ENCODE measurements at regions not wholly inside any gene's neighbourhood (a gene's known extent, or its start where the extent isn't known, plus 50 kb on each side); places are given as distances from the start of the nearest gene placed in this dataset.
A peak's percentile ranks its signal among the peaks of the same experiment; 100 is the strongest.
"Not testable (repeated sequence)": the region's sequence is repeated elsewhere in the genome, so short reads cannot be mapped to it uniquely, and the experiment has no call there.

- DNase-seq (ENCODE audit: low read depth in 2 of 2): no peak
Observed at GRCh38 chr2:64875368-64875767, 113.8 kb upstream of the SLC1A4 start.

DNA sequence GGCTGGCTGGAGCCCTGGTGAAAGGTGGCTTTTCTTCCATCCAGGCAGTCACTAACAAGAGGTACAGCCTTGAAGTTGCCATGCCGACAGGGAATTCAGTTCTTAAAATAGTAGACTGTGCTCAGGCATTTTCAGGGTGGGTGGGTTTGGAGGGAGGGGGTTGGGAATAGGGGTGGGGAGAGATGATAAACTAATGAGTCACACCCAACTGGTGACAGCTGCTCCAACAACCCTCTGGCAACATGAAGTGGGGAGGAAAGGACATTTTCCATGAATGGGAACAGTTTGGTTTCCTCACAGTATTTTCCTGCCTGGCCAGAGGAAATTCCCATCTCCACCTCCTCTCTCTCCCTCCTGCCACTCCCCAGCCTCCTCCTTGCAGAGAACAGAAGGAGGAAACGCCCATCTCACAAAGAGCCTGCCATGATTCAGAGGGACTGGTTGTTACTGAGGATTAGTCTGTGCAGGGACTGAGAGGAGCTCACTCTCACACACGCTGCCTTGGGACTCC lies 113.0 kb upstream of the SLC1A4 start:
- peak; percentile 71 to 85 for DNase-seq (ENCODE audit: low read depth in 2 of 2)

DNA sequence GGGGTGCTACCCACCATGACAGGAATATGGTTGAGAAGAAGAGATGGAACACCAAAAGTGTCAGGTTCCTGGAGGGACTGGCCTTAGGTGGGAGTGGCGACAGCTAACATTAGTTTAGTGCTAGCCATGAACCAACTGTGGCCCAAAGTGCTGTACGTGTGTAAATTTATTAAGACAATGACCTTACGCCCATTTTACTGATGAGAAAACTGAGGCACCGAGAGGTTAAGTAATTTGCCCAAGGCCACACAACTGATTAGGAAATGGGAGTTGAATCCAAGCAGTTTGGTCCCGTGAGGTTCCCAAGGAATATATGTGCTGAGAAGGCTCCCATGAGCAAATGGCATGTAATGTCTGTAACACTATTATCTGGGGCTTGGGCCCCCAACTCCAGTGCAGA lies 109.5 kb upstream of the SLC1A4 start:
- no peak for DNase-seq (ENCODE audit: low read depth in 2 of 2)

- no peak for DNase-seq (ENCODE audit: low read depth in 2 of 2)
Observed at GRCh38 chr2:64880193-64880951, 108.8 kb upstream of the SLC1A4 start.

- DNase-seq (ENCODE audit: low read depth in 2 of 2): no peak
Observed at GRCh38 chr2:64881037-64881492, 108.1 kb upstream of the SLC1A4 start.

DNA sequence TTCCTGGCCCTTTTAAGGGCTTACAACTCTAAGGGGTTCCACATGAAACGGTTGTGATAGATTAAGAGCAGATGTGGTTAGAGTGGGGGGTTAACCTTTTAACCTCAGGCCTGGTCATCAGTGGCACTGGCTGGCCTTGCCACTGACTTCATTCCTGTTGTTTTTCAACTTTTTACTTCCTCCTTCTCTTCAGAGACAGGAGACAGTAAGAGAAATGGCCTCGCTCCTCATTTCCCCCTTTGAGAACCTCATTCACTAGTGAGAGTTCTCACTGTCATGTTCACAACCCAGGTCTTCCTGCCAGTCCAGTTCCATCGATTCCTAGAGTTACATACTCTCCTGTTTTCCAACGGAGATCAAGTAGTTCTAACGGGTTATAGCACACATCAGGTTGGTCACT lies 101.6 kb upstream of the SLC1A4 start:
- no peak for DNase-seq (ENCODE audit: low read depth in 2 of 2)

- DNase-seq (ENCODE audit: low read depth in 2 of 2): peak; percentile 50 to 71
Observed at GRCh38 chr2:64888591-64889309, 100.4 kb upstream of the SLC1A4 start.

DNA sequence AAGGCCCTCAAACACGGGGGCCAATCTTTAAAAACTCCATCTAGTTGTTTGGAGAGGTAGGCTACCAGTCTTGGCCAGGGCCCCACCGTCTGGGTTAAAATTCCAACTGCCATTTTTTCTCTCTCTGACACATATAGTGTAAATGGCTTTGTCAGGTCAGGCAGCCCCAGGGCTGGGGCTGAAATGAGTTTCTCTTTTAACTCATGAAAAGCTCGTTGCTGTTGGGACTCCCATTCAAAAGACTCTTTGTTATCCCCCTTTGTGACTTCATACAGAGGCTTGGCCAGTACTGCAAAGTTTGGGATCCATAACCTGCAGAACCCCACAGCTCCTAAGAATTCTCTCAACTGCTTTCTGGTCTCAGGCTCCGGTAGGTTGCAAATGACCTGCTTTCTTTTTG lies 99.4 kb upstream of the SLC1A4 start:
- no peak for DNase-seq (ENCODE audit: low read depth in 2 of 2)

GRCh38 chr2:64896572-64896971 lies 92.6 kb upstream of the SLC1A4 start:
- not testable (repeated sequence) for DNase-seq (ENCODE audit: low read depth in 2 of 2)

DNA sequence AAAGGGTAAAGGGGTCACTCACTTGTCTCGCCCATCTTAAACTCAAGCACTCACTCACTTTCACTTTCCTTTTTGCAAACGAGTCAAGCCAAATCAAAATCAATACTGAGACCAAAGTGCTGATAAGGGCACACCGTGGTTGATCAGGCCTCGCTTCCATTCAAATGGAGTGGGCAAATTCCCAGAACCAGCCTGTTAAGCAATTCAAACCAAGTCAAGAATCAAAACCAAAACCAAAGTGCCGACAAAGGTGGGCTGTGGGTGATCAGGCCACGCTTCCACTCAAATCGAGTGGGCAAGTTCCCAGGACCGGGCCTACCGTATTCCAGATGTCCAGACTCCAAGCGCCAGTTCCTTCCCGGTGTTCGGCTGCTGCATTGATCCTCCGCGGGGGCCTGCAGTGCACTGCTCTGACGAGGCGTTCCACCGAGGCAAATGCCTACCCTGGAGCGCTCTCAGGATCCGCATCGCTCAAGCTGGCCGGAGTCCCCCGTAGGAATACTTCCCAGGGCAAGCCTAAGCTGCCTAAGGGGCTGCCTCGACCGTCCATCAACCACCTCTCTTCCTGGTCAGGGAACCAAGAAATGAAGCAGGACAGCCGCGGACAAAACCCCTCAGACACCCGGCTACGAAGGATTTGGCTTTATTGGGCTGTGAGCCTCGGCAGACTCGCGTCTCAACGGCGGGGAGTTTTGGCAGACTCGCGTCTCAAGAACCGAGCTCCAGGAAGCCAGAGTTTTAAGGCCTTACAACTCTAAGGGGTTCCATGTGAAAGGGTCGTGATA lies 89.9 kb upstream of the SLC1A4 start:
- DNase-seq (ENCODE audit: low read depth in 2 of 2): no peak

DNA sequence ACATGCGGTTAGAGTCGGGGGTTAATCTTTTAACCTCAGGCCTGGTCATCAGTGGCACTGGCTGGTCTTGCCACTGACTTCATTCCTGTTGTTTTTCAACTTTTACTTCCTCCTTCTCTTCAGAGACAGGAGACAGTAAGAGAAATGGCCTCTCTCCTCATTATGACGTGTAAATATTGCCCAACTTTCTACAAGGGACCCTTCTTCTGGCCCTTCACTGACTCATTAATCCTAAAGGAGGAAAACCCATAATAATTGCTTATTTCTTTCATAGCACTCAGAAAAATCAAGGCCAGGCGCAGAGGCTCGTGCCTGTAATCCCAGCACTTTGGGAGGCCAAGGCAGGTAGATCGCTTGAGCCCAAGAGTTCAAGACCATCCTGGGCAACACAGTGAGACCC lies 89.3 kb upstream of the SLC1A4 start:
- not testable (repeated sequence) for DNase-seq (ENCODE audit: low read depth in 2 of 2)

GRCh38 chr2:64904413-64905329 lies 84.5 kb upstream of the SLC1A4 start:
- DNase-seq (ENCODE audit: low read depth in 2 of 2): peak in 1 of 2 donors; percentile 9

DNA sequence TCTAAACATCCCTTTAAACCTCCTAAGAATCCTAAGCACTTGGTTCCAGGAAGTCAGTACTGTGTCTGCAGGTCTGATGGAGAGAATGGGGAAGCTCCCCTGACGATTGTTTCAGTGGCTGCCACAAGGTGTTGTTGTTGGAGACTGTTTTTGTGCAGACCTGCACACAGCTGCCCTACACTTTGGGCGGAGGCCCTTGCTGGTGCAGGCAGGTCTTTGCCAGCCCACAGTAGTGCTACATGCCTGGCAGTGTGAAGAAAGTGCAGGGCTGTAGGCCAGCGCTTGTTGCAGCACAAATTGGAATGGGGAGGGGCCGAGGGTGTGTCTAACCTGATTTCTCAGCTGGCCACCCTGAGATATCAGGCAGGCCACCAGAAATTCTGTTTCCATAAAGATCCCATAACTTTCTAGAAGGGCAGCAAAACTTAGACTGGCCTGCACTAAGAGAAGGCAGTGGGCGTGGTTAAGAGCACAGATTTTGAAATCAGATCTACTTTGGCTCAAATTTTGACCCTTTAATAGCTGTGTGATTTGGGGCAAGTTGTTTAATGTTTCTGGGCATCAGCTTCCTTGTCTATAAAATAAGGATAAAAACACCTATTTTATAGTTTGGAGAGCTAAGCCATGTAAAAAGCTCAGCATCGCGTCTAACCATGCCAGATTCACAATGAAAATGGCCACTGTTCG lies 83.7 kb upstream of the SLC1A4 start:
- DNase-seq (ENCODE audit: low read depth in 2 of 2): no peak

DNA sequence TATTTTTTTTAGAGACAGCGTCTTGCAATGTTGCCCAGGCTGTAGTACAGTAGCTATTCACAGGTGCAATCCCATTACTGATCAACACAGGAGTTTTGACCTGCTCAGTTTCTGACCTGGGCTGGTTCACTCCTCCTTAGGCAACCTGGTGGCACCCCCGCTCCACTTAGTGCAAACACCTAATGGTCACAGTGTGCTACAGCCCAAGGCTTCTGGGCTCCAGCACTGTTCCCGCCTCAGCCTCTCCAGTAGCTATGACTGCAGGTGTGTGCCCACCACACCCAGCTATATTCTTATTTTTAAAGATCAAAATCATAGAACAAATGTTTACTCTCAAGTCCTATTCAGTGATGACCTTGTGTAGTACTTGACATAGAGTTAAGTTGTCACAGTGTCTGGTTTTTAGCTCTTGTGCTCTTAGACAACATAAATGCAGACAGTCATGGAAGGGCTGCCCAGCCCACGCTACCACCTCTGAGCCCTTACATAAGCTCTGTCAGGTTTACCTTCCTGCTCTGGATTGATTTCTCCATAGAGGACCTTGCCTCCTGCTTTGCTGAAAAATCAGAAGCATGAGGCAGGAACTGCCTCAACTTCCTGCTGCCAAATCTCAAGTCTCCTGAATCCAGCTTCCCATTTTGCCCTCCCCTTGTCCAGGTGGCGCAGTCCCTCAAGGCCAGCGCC lies 82.2 kb upstream of the SLC1A4 start:
- no peak for DNase-seq (ENCODE audit: low read depth in 2 of 2)

- DNase-seq (ENCODE audit: low read depth in 2 of 2): no peak
Observed at GRCh38 chr2:64908406-64908805, 80.8 kb upstream of the SLC1A4 start.

- DNase-seq (ENCODE audit: low read depth in 2 of 2): no peak
Observed at GRCh38 chr2:64910523-64910922, 78.7 kb upstream of the SLC1A4 start.

DNA sequence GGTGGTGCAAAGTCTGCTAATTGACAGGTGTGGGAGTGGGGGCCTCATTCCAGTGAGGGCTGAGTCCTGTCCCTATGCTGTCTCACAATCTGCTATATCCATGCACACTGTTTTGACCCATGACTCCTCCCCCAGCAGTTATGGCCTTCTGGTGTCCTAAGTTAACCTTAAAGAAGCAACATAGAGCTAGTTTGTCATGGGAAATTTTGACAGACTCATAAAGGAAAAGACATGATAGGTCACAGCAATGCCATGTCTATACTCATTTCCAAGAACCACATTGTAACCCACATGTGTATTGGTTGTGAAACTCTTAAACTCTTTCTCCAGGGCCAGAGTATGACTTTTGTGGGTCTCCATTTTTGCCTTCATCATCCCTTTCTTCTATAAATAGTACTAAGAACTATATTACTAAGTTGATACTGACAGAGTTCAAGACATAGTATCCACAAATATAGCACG lies 78.2 kb upstream of the SLC1A4 start:
- no peak for DNase-seq (ENCODE audit: low read depth in 2 of 2)

- DNase-seq (ENCODE audit: low read depth in 2 of 2): no peak
Observed at GRCh38 chr2:64913357-64913869, 75.8 kb upstream of the SLC1A4 start.

DNA sequence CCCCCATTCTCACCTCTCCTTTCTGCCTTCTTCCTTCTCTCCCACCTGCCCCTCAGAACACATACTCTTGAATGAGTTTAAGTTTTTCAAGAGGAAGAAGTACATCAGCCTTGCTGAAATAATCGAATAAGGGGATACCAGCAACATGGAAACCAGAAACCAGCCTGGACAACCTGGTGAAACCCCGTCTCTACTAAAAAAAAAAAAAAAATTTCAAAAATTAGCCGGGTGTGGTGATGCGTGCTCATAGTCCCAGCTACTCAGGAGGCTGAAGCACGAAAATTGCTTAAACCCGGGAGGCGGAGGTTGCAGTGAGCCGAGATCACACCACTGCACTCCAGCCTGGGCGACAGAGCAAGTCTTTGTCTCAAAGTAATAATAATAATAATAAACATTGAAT lies 75.0 kb upstream of the SLC1A4 start:
- DNase-seq (ENCODE audit: low read depth in 2 of 2): no peak
